PC-3 (cell line): ENCODE measurements at regions not wholly inside any gene's neighbourhood (a gene's known extent, or its start where the extent isn't known, plus 50 kb on each side); places are given as distances from the start of the nearest gene placed in this dataset.
"Not testable (repeated sequence)": the region's sequence is repeated elsewhere in the genome, so short reads cannot be mapped to it uniquely, and the experiment has no call there.

Source experiments
- ATAC-seq: fragments of 200-7000 bp; cut with Tn5 transposase; 2 replicates; pipeline ENCODE4 v1.9.1; 2020; ENCODE audit warnings: mild to moderate bottlenecking, moderate library complexity
- BruUV-seq: library from RNA; stranded (reverse); fragments of 400-500 nt; replicated peaks from 2 replicates; lab custom pipeline; 2021; lab: Mats Ljungman, UMichigan
- CTCF ChIA-PET: fragments of 300-600 bp; sonication (Branson Sonifier 250); formaldehyde crosslinking; loops from one replicate; lab custom pipeline; 2022; ENCODE audit warnings: antibody characterized with exemption; lab: Charles Lee
- POLR2A ChIA-PET: fragments of 300-600 bp; sonication (Branson Sonifier 250); formaldehyde crosslinking; loops from one replicate; lab custom pipeline; 2022; ENCODE audit warnings: antibody characterized with exemption; ENCODE audit not compliant: unreplicated experiment; lab: Charles Lee
- DNase-seq: peaks from one replicate; pipeline ENCODE4 v3.0.0-alpha.2; 2015
- H2AFZ ChIP-seq: fragments of 300-600 bp; sonication (generic); 2 replicates; pipeline ENCODE4 v1.6.0; 2016; ENCODE audit warnings: antibody characterized with exemption, low read length
- H3F3A ChIP-seq: fragments of 300-600 bp; sonication (generic); one replicate; pipeline ENCODE4 v1.6.0; 2017; ENCODE audit warnings: antibody characterized with exemption, low read length, control low read depth, mild to moderate bottlenecking; ENCODE audit not compliant: unreplicated experiment
- H3K27ac ChIP-seq: fragments of 300-600 bp; sonication (generic); 2 replicates; pipeline ENCODE4 v1.5.1; 2016; ENCODE audit warnings: mild to moderate bottlenecking, low read length
- H3K27me3 ChIP-seq: fragments of 300-600 bp; sonication (generic); 2 replicates; pipeline ENCODE4 v1.6.1; 2016; ENCODE audit warnings: low read length, mixed read lengths
- H3K36me3 ChIP-seq: fragments of 300-600 bp; sonication (generic); 2 replicates; pipeline ENCODE4 v1.6.1; 2016; ENCODE audit warnings: low read depth, mixed run types, low read length, mixed read lengths
- H3K4me1 ChIP-seq: fragments of 300-600 bp; sonication (generic); 2 replicates; pipeline ENCODE4 v1.5.1; 2016; ENCODE audit warnings: low read length; ENCODE audit not compliant: insufficient read depth
- H3K4me2 ChIP-seq: fragments of 300-600 bp; sonication (generic); 2 replicates; pipeline ENCODE4 v1.6.0; 2016; ENCODE audit warnings: low read length
- H3K4me3 ChIP-seq: fragments of 300-600 bp; sonication (generic); 2 replicates; pipeline ENCODE4 v1.5.1; 2016; ENCODE audit warnings: mild to moderate bottlenecking, low read length, mixed read lengths
- H3K79me2 ChIP-seq: fragments of 300-600 bp; sonication (generic); 2 replicates; pipeline ENCODE4 v1.6.1; 2017; ENCODE audit warnings: low read length, mixed read lengths
- H3K9ac ChIP-seq: fragments of 300-600 bp; sonication (generic); 2 replicates; pipeline ENCODE4 v1.6.0; 2016; ENCODE audit warnings: mild to moderate bottlenecking, low read length
- H3K9me2 ChIP-seq: fragments of 300-600 bp; sonication (generic); replicated peaks from 2 replicates; pipeline ENCODE4 v1.6.1; 2016; ENCODE audit warnings: mixed run types, low read length, mixed read lengths
- H3K9me3 ChIP-seq: fragments of 300-600 bp; sonication (generic); 2 replicates; pipeline ENCODE4 v1.6.1; 2016; ENCODE audit warnings: low read length, mixed read lengths
- H4K20me1 ChIP-seq: fragments of 300-600 bp; sonication (generic); 2 replicates; pipeline ENCODE4 v1.6.1; 2016; ENCODE audit warnings: low read length, mixed read lengths
- EZH2 ChIP-seq: fragments of 300-600 bp; sonication (generic); IDR thresholded peaks from one replicate; pipeline ENCODE4 v1.6.1; 2017; ENCODE audit warnings: antibody characterized with exemption, mild to moderate bottlenecking, low read length; ENCODE audit not compliant: unreplicated experiment
- EZH2phosphoT487 ChIP-seq: fragments of 300-600 bp; sonication (generic); IDR thresholded peaks from 2 replicates; pipeline ENCODE4 v1.6.1; 2018; ENCODE audit warnings: mild to moderate bottlenecking, antibody characterized with exemption, low read length, borderline replicate concordance
- intact Hi-C: fragments of 100-400 bp; cut with micrococcal nuclease; formaldehyde crosslinking; loops from 2 replicates; pipeline ENCODE4 v1.9.0; 2023
- TF ChIP-seq, protein P1 (sequence below): fragments of 300-600 bp; sonication (generic); conservative IDR thresholded peaks from 2 replicates; pipeline ENCODE4 v1.5.1; 2017; ENCODE audit warnings: antibody characterized with exemption, low read depth, mild to moderate bottlenecking, low read length

DNA sequence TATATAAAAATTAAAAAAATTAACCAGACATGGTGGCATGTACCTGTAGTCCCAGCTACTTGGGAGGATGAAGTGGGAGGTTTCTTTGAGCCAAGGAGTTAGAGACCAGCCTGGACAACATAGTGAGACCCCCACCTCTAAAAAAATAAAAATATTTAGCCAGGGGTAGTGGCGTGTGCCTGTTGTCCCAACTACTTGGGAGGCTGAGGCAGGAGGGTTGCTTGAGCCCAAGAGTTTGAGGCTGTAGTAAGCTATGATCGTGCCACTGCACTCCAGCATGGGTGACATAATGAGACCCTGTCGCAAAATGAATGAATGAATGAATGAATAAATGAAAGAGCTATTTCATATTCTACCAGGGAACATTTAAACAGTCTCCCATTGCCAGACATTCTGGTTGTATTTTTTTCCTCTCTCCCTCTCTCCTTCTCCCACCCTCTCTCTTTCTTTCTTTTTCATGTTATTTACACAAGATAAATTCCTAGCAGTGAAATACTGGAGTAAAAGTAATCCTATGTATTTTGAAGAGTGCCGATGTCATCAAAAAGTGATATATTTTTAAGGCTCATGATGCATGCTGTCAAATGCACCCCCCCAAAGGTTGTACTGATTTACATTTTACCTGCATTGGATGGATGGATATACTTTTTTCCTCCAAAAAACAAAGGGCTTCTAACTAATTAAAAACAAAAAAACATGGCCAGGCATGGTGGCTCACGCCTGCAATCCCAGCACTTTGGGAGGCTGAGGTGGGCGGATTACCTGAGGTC lies 194.8 kb upstream of the ZNF217 start:
- Histone ChIP-seq H3F3A (peaks cover 17% of the 10 kb centered on the region), H3K27ac (peak overlapping the region; percentile 87), H3K9me2 (no peaks in the 10 kb centered on the region), H3K9ac (0 out of 2 replicates have a peak overlapping the region, but pooled peaks have one; percentile 0), H3K9me3 (no peaks in the 10 kb centered on the region), H3K4me1 (peaks cover 58% of the 10 kb centered on the region), H3K36me3 (no peaks in the 10 kb centered on the region), H3K4me2 (no peak overlapping the region), H4K20me1 (no peaks in the 10 kb centered on the region), H3K4me3 (no peak overlapping the region), H2AFZ (no peak overlapping the region), H3K27me3 (no peaks in the 10 kb centered on the region), H3K79me2 (no peaks in the 10 kb centered on the region)
- CTCF ChIA-PET, result no interaction called here
- ATAC-seq (no peak), DNase-seq (no peak)
- TF ChIP-seq, protein P1, sequence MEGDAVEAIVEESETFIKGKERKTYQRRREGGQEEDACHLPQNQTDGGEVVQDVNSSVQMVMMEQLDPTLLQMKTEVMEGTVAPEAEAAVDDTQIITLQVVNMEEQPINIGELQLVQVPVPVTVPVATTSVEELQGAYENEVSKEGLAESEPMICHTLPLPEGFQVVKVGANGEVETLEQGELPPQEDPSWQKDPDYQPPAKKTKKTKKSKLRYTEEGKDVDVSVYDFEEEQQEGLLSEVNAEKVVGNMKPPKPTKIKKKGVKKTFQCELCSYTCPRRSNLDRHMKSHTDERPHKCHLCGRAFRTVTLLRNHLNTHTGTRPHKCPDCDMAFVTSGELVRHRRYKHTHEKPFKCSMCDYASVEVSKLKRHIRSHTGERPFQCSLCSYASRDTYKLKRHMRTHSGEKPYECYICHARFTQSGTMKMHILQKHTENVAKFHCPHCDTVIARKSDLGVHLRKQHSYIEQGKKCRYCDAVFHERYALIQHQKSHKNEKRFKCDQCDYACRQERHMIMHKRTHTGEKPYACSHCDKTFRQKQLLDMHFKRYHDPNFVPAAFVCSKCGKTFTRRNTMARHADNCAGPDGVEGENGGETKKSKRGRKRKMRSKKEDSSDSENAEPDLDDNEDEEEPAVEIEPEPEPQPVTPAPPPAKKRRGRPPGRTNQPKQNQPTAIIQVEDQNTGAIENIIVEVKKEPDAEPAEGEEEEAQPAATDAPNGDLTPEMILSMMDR, result no peak
- no peak for TF ChIP-seq EZH2phosphoT487
- no peak for TF ChIP-seq EZH2
- POLR2A ChIA-PET, result interaction anchor here (0.7 kb wide), 1 partner anchor 40 kb away, joined by 4 read pairs; no protein-coding TSS in a partner anchor
- BruUV-seq, result no TSS peak
- intact Hi-C loops, result loop anchor here (1.0 kb wide), 1 partner anchor 57 kb away; no protein-coding TSS in a partner anchor

DNA sequence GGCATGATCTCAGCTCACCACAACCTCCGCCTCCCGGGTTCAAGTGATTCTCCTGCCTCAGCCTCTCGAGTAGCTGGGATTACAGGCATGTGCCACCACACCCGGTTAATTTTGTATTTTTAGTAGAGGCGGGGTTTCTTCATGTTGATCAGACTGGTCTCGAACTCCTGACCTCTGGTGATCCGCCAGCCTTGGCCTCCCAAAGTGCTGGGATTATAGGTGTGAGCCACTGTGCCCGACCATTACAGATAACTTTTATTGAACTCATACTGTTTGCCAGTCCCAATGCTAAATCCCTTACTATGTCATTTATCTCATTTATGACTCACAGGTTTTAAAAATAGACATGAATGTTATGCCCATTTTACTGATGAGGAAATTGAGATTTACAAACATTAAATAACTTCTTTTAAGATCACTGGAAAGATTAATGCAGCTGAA lies 193.9 kb upstream of the ZNF217 start:
- not testable (repeated sequence) for H3K9me3 ChIP-seq, H3K27me3 ChIP-seq, H4K20me1 ChIP-seq, H3K9me2 ChIP-seq, ATAC-seq, H2AFZ ChIP-seq, H3K36me3 ChIP-seq, BruUV-seq, H3K79me2 ChIP-seq, H3K4me3 ChIP-seq
- Histone ChIP-seq H3K4me1 (peaks cover 58% of the 10 kb centered on the region), H3F3A (peaks cover 17% of the 10 kb centered on the region), H3K9ac (peak overlapping the region; percentile 63), H3K27ac (peak overlapping the region; percentile 87), H3K4me2 (peak overlapping the region; percentile 75)
- POLR2A ChIA-PET, result interaction anchor here (0.7 to 1.4 kb wide), 2 partner anchors 41 to 166 kb away, joined by 4 read pairs; no protein-coding TSS in a partner anchor
- DNase-seq, result peak; percentile 50
- intact Hi-C loops, result loop anchor here (1.0 to 2.0 kb wide), 4 partner anchors 79 to 128 kb away; no protein-coding TSS in a partner anchor
- CTCF ChIA-PET, result interaction anchor here (0.6 to 1.7 kb wide), 5 partner anchors 12 to 128 kb away, joined by 3 to 6 read pairs (median 4); no protein-coding TSS in a partner anchor

DNA sequence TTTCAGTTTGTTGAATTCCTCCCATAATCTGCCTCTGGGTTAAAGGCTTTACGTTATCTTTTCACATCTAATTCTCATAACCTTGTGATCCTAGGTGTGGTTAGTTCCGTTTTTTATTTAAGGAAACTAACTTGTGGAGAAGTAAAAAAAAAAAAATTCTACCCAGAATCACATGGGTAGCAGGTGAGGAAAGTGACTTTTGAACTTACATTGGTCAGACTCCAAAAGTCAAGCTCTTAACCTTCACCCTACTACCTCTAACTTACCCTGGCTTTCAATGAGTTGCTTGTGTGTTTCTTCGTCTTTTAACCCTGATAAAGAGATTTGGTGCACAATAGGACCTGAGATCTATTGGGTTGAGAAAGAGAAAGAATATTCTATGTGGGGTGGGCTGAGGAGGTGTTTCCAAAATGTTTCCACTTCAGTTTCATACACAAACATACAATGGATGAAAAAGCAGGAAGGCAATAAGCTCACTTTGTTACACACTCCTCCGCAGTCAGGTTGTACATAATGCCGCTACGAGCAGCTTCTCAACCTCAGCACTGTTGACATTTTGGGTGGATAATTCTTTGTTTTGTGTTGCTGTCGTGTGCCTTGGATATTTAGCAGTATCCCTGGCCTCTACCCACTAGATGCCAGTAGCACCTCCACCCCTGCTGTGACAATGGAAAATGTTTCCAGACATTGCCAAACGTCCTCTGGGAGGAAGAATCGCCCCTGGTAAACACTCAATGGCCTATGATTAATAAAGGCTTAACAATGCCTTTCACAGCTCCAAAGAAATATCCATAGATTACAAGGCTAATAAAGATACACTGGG lies 193.0 kb upstream of the ZNF217 start:
- no peak for TF ChIP-seq EZH2
- TF ChIP-seq, protein P1, result peak; percentile 39
- peak overlapping the region; percentile 63 for H3K9ac ChIP-seq
- ATAC-seq (peak; percentile 46), DNase-seq (peak; percentile 71)
- H3K4me1 ChIP-seq, result peaks cover 58% of the 10 kb centered on the region
- H3K27ac ChIP-seq, result peak overlapping the region; percentile 87
- H3K27me3 ChIP-seq, result no peaks in the 10 kb centered on the region
- H3K79me2 ChIP-seq, result no peaks in the 10 kb centered on the region
- H3F3A ChIP-seq, result peaks cover 17% of the 10 kb centered on the region
- TSS peak; percentile 80 for BruUV-seq
- no peaks in the 10 kb centered on the region for H3K9me3 ChIP-seq
- peak overlapping the region; percentile 35 for H2AFZ ChIP-seq
- H3K36me3 ChIP-seq, result no peaks in the 10 kb centered on the region
- H3K4me2 ChIP-seq, result peak overlapping the region; percentile 75
- no peaks in the 10 kb centered on the region for H3K9me2 ChIP-seq
- POLR2A ChIA-PET, result interaction anchor here (0.6 to 2.1 kb wide), 12 partner anchors 10 to 201 kb away, joined by 3 to 23 read pairs (median 4); no protein-coding TSS in a partner anchor
- peak overlapping the region; percentile 27 for H3K4me3 ChIP-seq
- H4K20me1 ChIP-seq, result no peaks in the 10 kb centered on the region
- intact Hi-C loops, result loop anchor here (1.0 to 2.0 kb wide), 10 partner anchors 12 to 207 kb away; no protein-coding TSS in a partner anchor
- CTCF ChIA-PET, result interaction anchor here (0.5 to 1.7 kb wide), 8 partner anchors 11 to 299 kb away, joined by 3 to 6 read pairs (median 4); no protein-coding TSS in a partner anchor
